ENCODE measurements at regions not wholly inside any gene's neighbourhood (a gene's known extent, or its start where the extent isn't known, plus 50 kb on each side); places are given as distances from the start of the nearest gene placed in this dataset.

- H3K27me3 ChIP-seq: no peaks in the 10 kb centered on the region
- no peak overlapping the region for H3K4me3 ChIP-seq
- 54% methylated on average over 9 of the region's 9 CpGs for WGBS
- H3K4me1 ChIP-seq: peaks cover 15% of the 10 kb centered on the region
- H3K27ac ChIP-seq: no peak overlapping the region
- no peaks in the 10 kb centered on the region for H3K9me3 ChIP-seq
- no peaks in the 10 kb centered on the region for H3K36me3 ChIP-seq
- no peak for DNase-seq (ENCODE audit: low spot score in 2 of 2)
- no peak for TF ChIP-seq POLR2AphosphoS5 (IDR thresholded peaks at IDR 0.05)
- TF ChIP-seq POLR2A (IDR thresholded peaks at IDR 0.05): no peak
- TF ChIP-seq, protein P1, sequence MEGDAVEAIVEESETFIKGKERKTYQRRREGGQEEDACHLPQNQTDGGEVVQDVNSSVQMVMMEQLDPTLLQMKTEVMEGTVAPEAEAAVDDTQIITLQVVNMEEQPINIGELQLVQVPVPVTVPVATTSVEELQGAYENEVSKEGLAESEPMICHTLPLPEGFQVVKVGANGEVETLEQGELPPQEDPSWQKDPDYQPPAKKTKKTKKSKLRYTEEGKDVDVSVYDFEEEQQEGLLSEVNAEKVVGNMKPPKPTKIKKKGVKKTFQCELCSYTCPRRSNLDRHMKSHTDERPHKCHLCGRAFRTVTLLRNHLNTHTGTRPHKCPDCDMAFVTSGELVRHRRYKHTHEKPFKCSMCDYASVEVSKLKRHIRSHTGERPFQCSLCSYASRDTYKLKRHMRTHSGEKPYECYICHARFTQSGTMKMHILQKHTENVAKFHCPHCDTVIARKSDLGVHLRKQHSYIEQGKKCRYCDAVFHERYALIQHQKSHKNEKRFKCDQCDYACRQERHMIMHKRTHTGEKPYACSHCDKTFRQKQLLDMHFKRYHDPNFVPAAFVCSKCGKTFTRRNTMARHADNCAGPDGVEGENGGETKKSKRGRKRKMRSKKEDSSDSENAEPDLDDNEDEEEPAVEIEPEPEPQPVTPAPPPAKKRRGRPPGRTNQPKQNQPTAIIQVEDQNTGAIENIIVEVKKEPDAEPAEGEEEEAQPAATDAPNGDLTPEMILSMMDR (IDR thresholded peaks at IDR 0.05): no peak
- no peak for TF ChIP-seq EP300 (IDR thresholded peaks at IDR 0.05)
These were observed 96.5 kb downstream of the RRM1 start for GRCh38 chr11:4191031-4191571.

GRCh38 chr11:4190519-4190918 lies 95.9 kb downstream of the RRM1 start:
- H3K4me3 ChIP-seq: no peak overlapping the region
- H3K9me3 ChIP-seq: no peaks in the 10 kb centered on the region
- no peak for TF ChIP-seq POLR2AphosphoS5 (IDR thresholded peaks at IDR 0.05)
- no peak for TF ChIP-seq EP300 (IDR thresholded peaks at IDR 0.05)
- no peak for TF ChIP-seq POLR2A (IDR thresholded peaks at IDR 0.05)
- TF ChIP-seq, protein P1 (IDR thresholded peaks at IDR 0.05): no peak
- H3K27me3 ChIP-seq: no peaks in the 10 kb centered on the region
- H3K4me1 ChIP-seq: peaks cover 15% of the 10 kb centered on the region
- no peaks in the 10 kb centered on the region for H3K36me3 ChIP-seq
- 40% methylated on average over 4 of the region's 8 CpGs for WGBS
- H3K27ac ChIP-seq: no peak overlapping the region
- no peak for DNase-seq (ENCODE audit: low spot score in 2 of 2)

DNA sequence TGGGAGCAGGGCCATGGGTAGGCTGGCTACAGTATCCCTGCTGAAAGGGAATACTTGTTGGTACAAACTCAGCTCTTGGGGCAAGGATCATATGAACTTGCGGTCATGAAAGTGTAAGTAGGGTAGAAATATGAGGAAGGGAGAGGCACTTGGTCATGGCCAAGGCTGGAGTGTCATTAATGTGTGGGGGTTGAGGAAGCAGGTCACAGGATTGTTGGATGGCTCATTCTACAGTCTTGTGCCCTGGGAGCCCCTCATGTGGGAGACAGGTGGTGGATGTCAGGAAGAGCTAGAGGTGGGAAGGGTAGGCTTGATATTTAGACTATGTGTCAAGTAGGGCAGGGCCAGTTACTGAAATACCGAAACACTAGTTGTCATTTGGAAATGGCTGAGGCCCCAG lies 95.5 kb downstream of the RRM1 start:
- Histone ChIP-seq H3K4me1 (peaks cover 15% of the 10 kb centered on the region), H3K27ac (no peak overlapping the region), H3K27me3 (no peaks in the 10 kb centered on the region), H3K9me3 (no peaks in the 10 kb centered on the region), H3K4me3 (no peak overlapping the region), H3K36me3 (no peaks in the 10 kb centered on the region)
- 50% methylated on average over 2 of the region's 2 CpGs for WGBS
- TF ChIP-seq POLR2A (IDR thresholded peaks at IDR 0.05) (no peak), EP300 (IDR thresholded peaks at IDR 0.05) (no peak), POLR2AphosphoS5 (IDR thresholded peaks at IDR 0.05) (no peak)
- TF ChIP-seq, protein P1 (IDR thresholded peaks at IDR 0.05): no peak
- no peak for DNase-seq (ENCODE audit: low spot score in 2 of 2)

All from suprapubic skin (tissue), 4 donors.